ENCODE measurements at regions not wholly inside any gene's neighbourhood (a gene's known extent, or its start where the extent isn't known, plus 50 kb on each side); places are given as distances from the start of the nearest gene placed in this dataset.

GRCh38 chr14:56378046-56378445, 201.6 kb upstream of the TMEM260 start:
- TF ChIP-seq CTCF (IDR thresholded peaks at IDR 0.05) (no peak), POLR2A (IDR thresholded peaks at IDR 0.05) (no peak)

All from testis (tissue), 2 donors.